ENCODE measurements at regions not wholly inside any gene's neighbourhood (a gene's known extent, or its start where the extent isn't known, plus 50 kb on each side); places are given as distances from the start of the nearest gene placed in this dataset.
"Not testable (repeated sequence)": the region's sequence is repeated elsewhere in the genome, so short reads cannot be mapped to it uniquely, and the experiment has no call there.

DNA sequence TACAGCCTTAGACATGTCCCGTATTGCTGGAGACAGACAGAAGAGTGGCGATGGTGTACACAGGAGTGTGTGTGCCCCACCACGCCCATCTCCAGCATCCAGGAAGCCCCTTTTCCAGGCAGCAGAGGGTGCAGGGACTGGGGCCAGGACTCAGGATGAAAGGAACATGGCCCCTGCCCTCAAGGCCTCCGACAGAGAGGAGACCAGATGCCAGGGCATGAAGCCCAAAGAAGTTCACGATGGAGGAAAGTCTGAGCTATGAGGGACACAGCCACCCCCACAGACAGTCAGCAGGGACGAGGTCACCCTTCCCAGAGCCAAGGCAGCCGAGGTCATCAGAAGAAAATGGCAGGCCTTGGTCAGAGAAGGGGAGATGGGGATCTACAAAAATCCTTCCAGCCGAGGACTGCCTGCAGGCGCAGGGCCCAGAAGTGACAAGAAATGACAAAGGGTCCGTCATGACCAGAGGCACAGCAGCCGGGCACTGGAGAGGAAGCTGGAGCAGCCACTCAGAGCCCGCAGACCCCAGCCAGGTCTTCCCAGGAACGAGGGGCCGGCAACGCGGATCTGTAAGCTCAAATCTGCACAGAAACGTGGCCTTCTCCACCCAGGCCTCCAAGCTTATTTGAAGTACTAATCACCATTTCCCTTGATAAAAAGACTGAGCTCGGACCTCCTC is 78.7 kb upstream of the PPP2R2D start:
- Mint-ChIP-seq H3K27me3 (peaks cover 2% of the 10 kb centered on the region), H3K4me3 (no peak overlapping the region), H3K27ac (no peak overlapping the region), H3K9me3 (no peaks in the 10 kb centered on the region), H3K4me1 (no peaks in the 10 kb centered on the region), H3K36me3 (ENCODE audit: low read depth) (no peaks in the 10 kb centered on the region)
- ChIA-PET POLR2A (no interaction called here), CTCF (interaction anchor here (0.7 kb wide), 1 partner anchor 1905 kb away, joined by 3 read pairs; no protein-coding TSS in a partner anchor)
- DNase-seq: no peak

DNA sequence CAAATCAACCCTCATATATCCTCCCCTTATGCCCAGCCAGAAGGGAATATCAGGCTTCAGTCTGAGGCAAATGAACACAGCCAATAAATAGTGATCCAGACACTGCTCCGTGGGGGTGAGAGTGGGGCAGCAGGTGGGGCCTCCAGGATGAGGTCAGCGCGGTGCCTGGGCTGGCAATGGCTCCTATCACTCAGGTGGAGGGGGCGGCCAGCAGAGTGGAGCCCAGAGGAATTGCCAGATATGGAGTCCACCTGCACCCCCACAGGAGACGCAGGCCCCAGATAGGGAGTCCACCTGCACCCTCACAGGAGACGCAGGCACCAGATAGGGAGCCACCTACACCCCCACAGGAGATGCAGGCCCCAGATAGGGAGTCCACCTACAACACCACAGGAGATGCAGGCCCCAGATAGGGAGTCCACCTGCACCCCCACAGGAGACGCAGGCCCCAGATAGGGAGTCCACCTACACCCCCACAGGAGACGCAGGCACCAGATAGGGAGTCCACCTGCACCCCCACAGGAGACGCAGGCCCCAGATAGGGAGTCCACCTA is 78.0 kb upstream of the PPP2R2D start:
- Mint-ChIP-seq H3K36me3 (ENCODE audit: low read depth) (no peaks in the 10 kb centered on the region), H3K27me3 (peaks cover 2% of the 10 kb centered on the region), H3K27ac (no peak overlapping the region), H3K4me1 (no peaks in the 10 kb centered on the region), H3K4me3 (no peak overlapping the region), H3K9me3 (no peaks in the 10 kb centered on the region)
- ChIA-PET POLR2A (no interaction called here), CTCF (no interaction called here)
- no peak for DNase-seq

DNA sequence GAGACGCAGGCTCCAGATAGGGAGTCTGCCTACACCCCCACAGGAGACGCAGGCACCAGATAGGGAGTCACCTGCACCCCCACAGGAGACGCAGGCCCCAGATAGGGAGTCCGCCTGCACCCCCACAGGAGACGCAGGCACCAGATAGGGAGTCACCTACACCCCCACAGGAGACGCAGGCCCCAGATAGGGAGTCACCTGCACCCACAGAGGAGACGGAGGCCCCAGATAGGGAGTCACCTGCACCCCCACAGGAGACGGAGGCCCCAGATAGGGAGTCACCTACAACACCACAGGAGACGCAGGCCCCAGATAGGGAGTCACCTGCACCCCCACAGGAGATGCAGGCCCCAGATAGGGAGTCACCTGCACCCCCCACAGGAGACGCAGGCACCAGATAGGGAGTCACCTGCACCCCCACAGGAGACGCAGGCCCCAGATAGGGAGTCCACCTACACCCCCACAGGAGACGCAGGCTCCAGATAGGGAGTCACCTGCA is 77.2 kb upstream of the PPP2R2D start:
- H3K4me3 Mint-ChIP-seq; H3K27ac Mint-ChIP-seq; POLR2A ChIA-PET; H3K4me1 Mint-ChIP-seq; H3K36me3 Mint-ChIP-seq (ENCODE audit: low read depth); H3K9me3 Mint-ChIP-seq; DNase-seq; CTCF ChIA-PET; H3K27me3 Mint-ChIP-seq: not testable (repeated sequence)

DNA sequence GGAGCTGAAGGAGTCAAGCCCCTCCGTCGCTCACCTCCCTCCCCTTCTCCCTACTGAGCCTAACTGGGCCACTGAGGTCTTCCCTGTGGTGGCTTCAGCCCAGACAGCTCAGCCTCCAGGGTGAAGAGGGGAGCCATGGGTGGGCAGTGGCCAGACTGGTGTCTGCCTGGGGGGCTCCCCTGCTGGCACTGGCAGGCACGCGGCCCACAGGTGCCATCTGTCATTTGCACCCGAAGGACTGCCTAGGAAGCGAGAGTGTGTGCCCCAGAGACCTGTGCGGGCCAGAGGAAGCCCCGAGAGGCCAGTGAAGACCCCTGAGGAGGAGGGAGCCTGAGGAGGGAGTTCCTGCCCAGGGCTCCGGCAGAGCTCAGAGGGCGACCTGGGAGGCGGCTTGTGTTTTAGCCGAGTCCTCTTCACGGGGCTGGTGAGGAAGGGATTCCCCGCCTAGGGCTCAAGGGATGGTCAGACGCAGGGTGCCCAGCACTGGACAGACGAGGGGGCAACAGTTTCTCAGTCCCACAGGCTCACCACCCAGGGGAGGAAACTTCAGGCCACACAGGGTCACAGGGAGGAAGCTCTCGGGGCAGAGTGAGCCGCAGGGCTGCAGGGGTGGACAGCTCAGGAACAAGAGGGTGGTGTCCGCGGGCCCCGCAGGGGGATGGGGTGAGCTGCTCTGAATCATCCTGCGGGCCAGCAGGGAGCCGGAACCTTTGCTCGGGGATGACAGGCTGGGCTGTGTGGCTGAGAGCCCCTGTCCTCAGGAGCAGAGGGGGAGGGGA is 76.2 kb upstream of the PPP2R2D start:
- POLR2A ChIA-PET: no interaction called here
- CTCF ChIA-PET: no interaction called here
- H3K36me3 Mint-ChIP-seq (ENCODE audit: low read depth): no peaks in the 10 kb centered on the region
- no peaks in the 10 kb centered on the region for H3K9me3 Mint-ChIP-seq
- no peaks in the 10 kb centered on the region for H3K4me1 Mint-ChIP-seq
- no peak for DNase-seq
- no peak overlapping the region for H3K4me3 Mint-ChIP-seq
- H3K27ac Mint-ChIP-seq: no peak overlapping the region
- peaks cover 2% of the 10 kb centered on the region for H3K27me3 Mint-ChIP-seq

DNA sequence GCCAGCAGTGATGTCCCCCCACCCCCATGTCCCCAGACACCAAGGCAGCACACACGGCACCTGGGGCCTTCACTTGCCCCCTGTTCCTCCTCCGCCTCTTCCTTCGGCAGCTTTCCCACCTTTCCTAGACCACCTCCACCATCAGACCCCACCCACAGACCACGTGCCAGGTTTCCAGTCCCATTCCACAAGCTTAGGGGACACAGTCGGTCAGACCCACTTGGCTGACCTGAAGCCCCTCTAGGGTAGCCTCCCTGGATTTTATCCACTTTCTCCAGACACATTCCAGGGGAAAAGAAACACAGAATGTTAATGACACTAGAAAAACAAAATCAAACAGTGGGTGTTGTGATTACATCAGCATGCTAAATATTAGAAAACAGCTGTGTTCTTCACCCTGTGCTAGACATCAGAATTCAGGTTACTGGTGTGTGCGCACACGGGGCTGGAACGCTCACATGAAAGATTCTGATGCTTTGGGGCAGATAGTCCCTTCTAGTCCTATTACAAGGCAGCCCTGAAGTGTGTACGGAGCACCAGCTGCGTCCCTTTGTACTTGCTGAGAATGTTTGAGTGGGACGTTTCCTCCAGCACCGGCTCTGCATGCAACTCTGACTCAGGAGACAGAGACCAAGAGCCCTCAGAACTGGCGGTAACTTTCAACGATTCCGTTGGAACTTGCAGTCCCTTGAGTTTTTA is 75.5 kb upstream of the PPP2R2D start:
- POLR2A ChIA-PET: no interaction called here
- DNase-seq: no peak
- H3K36me3 Mint-ChIP-seq (ENCODE audit: low read depth): no peaks in the 10 kb centered on the region
- no peak overlapping the region for H3K4me3 Mint-ChIP-seq
- no peaks in the 10 kb centered on the region for H3K9me3 Mint-ChIP-seq
- peaks cover 2% of the 10 kb centered on the region for H3K27me3 Mint-ChIP-seq
- peak overlapping the region; percentile 69 for H3K27ac Mint-ChIP-seq
- CTCF ChIA-PET: no interaction called here
- no peaks in the 10 kb centered on the region for H3K4me1 Mint-ChIP-seq

DNA sequence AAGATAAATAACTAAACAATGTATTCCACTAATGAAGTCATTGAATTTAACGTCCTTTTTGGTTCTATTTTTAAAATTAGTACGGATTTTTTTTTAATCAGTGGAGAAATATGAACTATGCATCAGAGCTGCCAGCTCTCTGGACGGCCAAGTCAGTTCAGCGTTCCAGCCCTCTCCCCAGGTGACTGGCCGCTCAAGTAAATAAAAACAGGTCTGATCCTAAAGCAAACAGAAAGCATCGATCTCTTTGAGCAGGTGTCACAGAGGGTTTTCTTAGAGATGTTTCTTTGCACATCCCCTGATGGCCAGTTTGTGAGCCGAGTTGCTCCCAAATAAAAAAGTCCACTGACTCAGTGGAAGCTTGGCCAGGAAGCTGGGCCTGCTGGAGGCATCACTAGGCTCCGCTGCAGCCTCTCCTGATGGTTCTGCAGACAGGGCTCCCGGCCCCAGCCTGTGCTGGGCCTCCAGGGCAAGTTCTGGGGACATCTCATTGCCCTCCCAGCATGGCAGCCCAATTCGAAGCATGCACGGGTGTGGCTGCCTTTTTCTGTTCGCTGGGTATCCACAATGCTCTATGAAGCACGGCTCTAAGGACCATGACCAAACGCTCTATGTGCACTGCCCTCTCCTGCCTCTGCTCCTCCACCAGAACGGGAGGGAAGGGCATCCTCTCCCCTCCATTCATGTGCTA is 74.7 kb upstream of the PPP2R2D start:
- no peak overlapping the region for H3K27ac Mint-ChIP-seq
- DNase-seq: no peak
- POLR2A ChIA-PET: no interaction called here

DNA sequence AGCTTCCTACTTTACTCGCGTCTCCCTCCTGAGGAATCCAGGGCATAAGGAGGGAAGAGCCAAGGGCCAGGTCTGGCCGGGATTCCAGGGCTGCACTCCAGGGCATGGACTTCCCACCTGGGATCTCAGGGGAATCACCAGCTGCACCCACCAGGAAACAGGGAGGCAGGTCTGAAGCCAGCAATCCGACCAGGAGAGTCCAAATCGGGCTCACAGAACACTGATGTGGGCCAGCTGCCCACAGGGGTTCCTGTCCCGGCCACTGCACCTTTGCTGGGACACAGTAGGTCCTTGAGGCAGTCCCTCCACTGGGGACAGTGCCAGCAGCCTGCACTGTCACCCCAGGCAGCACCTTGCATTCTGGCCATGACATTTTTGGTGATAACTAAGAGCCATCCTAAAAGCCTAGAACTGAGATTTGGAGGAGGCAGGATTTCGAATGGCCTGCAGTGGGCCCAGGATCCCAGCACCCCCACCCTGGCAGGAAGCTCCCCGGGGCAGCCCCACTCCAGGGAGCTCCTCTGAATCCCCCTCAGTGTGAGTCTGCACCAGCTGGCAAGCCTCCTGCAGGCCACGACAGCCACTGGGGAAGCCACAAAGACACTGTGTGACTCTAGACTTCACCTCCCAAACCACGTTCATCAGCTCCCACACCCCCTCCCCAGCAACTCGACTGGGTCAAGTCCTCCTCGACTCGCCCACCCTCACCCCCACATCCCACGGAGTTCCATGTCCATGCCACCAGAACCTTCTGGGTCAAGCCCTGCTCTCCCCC is 71.5 kb upstream of the PPP2R2D start:
- CTCF ChIA-PET: no interaction called here
- no peaks in the 10 kb centered on the region for H3K4me1 Mint-ChIP-seq
- peaks cover 2% of the 10 kb centered on the region for H3K27me3 Mint-ChIP-seq
- H3K36me3 Mint-ChIP-seq (ENCODE audit: low read depth): no peaks in the 10 kb centered on the region
- no peaks in the 10 kb centered on the region for H3K9me3 Mint-ChIP-seq
- POLR2A ChIA-PET: no interaction called here
- H3K27ac Mint-ChIP-seq: no peak overlapping the region
- no peak for DNase-seq
- no peak overlapping the region for H3K4me3 Mint-ChIP-seq

More for the DNA sequence above, 74.7 kb upstream of the PPP2R2D start:
- CTCF ChIA-PET: no interaction called here
- H3K9me3 Mint-ChIP-seq: no peaks in the 10 kb centered on the region
- H3K36me3 Mint-ChIP-seq (ENCODE audit: low read depth): no peaks in the 10 kb centered on the region
- H3K27me3 Mint-ChIP-seq: peaks cover 2% of the 10 kb centered on the region
- no peaks in the 10 kb centered on the region for H3K4me1 Mint-ChIP-seq
- H3K4me3 Mint-ChIP-seq: no peak overlapping the region

DNA sequence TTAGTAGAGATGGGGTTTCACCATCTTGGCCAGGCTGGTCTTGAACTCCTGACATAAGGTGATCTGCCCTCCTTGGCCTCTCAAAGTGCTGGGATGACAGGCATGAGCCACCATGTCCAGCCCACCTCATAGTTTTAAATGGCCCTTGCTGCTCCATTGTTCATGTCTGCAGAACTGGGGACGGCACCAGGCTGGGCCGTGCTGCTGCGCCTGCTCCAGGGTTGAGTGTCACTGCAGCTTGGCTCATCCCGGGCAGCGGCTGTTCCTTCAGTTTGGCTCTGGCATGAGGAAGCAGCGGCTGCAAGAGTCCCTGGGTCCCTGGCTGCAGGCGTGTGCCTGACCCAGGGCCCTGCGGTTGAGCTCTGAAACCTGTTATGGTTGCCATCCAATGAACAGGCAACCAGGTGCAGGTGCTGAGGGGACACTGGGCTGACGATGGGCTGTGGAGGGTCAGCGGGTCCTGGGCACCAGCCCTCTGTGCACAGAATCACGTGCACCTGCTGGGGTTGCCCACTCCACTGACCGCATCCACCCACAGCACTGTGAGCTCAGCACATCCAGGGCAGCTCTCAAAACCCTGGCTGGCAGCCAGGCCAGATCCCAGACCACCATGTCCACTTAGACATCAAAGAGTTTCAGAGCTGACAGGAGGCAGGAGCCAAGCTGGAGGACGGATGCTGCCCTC is 70.2 kb upstream of the PPP2R2D start:
- no peaks in the 10 kb centered on the region for H3K9me3 Mint-ChIP-seq
- no peak for DNase-seq
- no peaks in the 10 kb centered on the region for H3K36me3 Mint-ChIP-seq (ENCODE audit: low read depth)
- no peak overlapping the region for H3K27ac Mint-ChIP-seq
- POLR2A ChIA-PET: no interaction called here
- H3K4me3 Mint-ChIP-seq: no peak overlapping the region
- CTCF ChIA-PET: no interaction called here
- no peaks in the 10 kb centered on the region for H3K27me3 Mint-ChIP-seq
- no peaks in the 10 kb centered on the region for H3K4me1 Mint-ChIP-seq

DNA sequence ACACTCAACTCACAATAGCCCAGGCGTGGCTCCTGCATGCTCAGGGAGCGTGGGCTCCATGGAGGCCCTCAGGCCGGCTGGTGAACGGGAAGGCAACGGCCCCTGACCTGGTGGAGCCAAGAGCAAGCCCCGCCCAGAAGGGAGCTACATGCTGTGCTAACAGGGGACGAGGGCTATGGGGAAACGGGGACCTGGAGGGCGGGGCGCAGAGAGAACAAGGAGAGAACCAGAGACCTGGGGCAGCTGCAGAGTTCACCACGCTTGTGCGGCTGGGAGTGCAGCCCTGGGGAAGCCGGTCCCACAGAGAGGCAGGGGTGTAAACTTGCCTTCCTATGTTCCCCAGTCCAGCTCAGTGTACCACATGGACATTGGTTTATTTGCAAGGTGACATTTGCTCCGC is 69.2 kb upstream of the PPP2R2D start:
- ChIA-PET CTCF (no interaction called here), POLR2A (no interaction called here)
- H3K4me1 Mint-ChIP-seq: no peaks in the 10 kb centered on the region
- H3K36me3 Mint-ChIP-seq (ENCODE audit: low read depth): no peaks in the 10 kb centered on the region
- no peak for DNase-seq
- no peaks in the 10 kb centered on the region for H3K27me3 Mint-ChIP-seq
- H3K27ac Mint-ChIP-seq: no peak overlapping the region
- H3K9me3 Mint-ChIP-seq: no peaks in the 10 kb centered on the region
- no peak overlapping the region for H3K4me3 Mint-ChIP-seq

DNA sequence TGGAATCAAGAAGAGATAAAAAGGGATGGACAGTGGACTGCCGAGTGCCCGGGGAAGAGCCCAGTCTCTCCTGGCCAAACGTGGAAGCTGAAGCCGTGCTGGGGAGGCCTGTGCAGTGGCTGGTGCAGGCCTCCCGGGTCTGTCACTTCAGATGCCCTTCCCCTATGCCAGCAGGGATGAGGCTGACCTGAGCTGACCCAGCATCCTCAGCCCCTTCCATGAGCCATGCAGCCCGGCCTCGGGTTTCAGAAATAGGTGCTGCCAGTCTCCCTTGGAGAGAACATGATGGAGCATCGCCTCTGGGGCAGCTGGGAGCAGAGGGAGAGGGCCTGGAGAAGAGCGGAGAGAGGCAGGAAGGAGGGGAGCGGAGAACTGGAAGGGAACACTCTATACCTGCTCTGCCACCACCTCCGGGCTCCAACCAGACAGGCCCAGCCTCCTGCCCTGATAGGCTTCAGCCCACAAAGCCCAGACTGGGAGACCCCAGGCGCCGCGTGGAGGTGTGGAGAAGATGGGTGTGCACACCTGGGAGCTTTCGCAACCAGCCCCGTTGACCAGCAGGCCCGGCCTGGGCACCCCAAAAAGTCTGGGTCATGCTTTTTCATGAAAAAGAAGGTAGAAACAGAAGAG is 68.6 kb upstream of the PPP2R2D start:
- peaks cover 4% of the 10 kb centered on the region for H3K27me3 Mint-ChIP-seq
- H3K4me3 Mint-ChIP-seq: no peak overlapping the region
- H3K36me3 Mint-ChIP-seq (ENCODE audit: low read depth): no peaks in the 10 kb centered on the region
- ChIA-PET POLR2A (no interaction called here), CTCF (no interaction called here)
- no peaks in the 10 kb centered on the region for H3K4me1 Mint-ChIP-seq
- no peaks in the 10 kb centered on the region for H3K9me3 Mint-ChIP-seq
- DNase-seq: no peak
- no peak overlapping the region for H3K27ac Mint-ChIP-seq

DNA sequence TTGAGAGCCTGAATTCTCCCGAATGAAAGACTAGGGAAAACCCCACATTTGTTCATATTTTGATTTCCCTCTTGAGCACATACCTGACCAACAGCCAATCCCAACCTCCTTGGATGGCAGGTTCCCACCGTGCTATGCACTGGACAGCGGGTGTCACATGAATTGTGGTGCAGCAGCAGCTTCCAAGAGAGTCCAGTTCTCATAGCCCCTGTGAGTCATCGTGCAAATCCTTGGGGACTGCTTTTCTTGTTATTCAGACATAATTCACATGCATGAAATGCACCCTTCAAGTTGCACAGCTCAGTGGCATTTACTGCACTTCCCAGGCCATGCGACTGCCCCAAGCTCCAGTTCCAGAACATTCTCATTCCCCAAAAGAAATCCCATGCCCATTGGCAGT is 67.8 kb upstream of the PPP2R2D start:
- ChIA-PET POLR2A (no interaction called here), CTCF (interaction anchor here (0.6 kb wide), 1 partner anchor 288 kb away, joined by 3 read pairs; no protein-coding TSS in a partner anchor)
- Mint-ChIP-seq H3K27me3 (peaks cover 5% of the 10 kb centered on the region), H3K4me1 (no peaks in the 10 kb centered on the region), H3K4me3 (no peak overlapping the region), H3K36me3 (ENCODE audit: low read depth) (no peaks in the 10 kb centered on the region), H3K9me3 (no peaks in the 10 kb centered on the region), H3K27ac (no peak overlapping the region)
- no peak for DNase-seq
